HCT116 (cell line): ENCODE measurements at regions not wholly inside any gene's neighbourhood (a gene's known extent, or its start where the extent isn't known, plus 50 kb on each side); places are given as distances from the start of the nearest gene placed in this dataset.

Experiments used
- ATAC-seq: fragments of 200-7000 bp; cut with Tn5 transposase; 2 replicates; pipeline ENCODE4 v1.9.1; 2020; ENCODE audit warnings: mild to moderate bottlenecking, moderate library complexity
- BruUV-seq: library from RNA; stranded (reverse); fragments of 400-500 nt; replicated peaks from 2 replicates; lab custom pipeline; 2021; lab: Mats Ljungman, UMichigan
- CTCF ChIA-PET: fragments of 300-600 bp; sonication (Branson Sonifier 250); formaldehyde crosslinking; loops from one replicate; lab custom pipeline; 2021; ENCODE audit warnings: antibody characterized with exemption; lab: Charles Lee
- POLR2A ChIA-PET: fragments of 300-600, 350-600 bp; sonication (Branson Sonifier 250); formaldehyde crosslinking; loops from one replicate; lab custom pipeline; 2021; ENCODE audit warnings: antibody characterized with exemption; lab: Charles Lee
- RAD21 ChIA-PET, 2 experiments: fragments of 300-600 bp; sonication (Branson Sonifier 250); formaldehyde crosslinking; loops; one replicate each; lab custom pipeline; 2023; ENCODE audit warnings: low total read pairs in 2 of 2; ENCODE audit not compliant: uncharacterized antibody in 2 of 2, unreplicated experiment in 2 of 2, low non-redundant PET in 1 of 2; lab: Charles Lee
- DNase-seq: peaks from one replicate; pipeline ENCODE4 v3.0.0-alpha.2; 2010; ENCODE audit warnings: low read depth, low spot score
- H2AFZ ChIP-seq: fragments of 200-600 bp; shearing (Covaris generic), sonication (generic); 2 replicates; pipeline ENCODE4 v1.6.1; 2017; ENCODE audit warnings: low read depth, mixed run types, mixed read lengths, antibody characterized with exemption, low read length; ENCODE audit not compliant: poor library complexity, severe bottlenecking
- H3K27ac ChIP-seq: 2 replicates; pipeline ENCODE4 v1.5.1; 2012; ENCODE audit warnings: low read depth, low read length
- H3K27me3 ChIP-seq: fragments of 200-600 bp; sonication (generic); 2 replicates; pipeline ENCODE4 v1.6.1; 2016; ENCODE audit warnings: mixed run types, low read length, mixed read lengths; ENCODE audit not compliant: insufficient read depth
- H3K36me3 ChIP-seq, 2 experiments: fragments of 200-500 bp in 1 of 2; fragments of 200-600 bp in 1 of 2; sonication (Bioruptor generic) in 1 of 2; sonication (generic) in 1 of 2; 2 replicates each; pipeline versions ENCODE4 v1.5.1 to v1.6.1; 2014 to 2016; ENCODE audit warnings: low read length in 2 of 2, inconsistent platforms in 1 of 2, mixed read lengths in 1 of 2, mixed run types in 1 of 2; ENCODE audit not compliant: insufficient read depth in 2 of 2, control insufficient read depth in 1 of 2
- H3K4me1 ChIP-seq, 2 experiments: fragments of 200-600 bp in 1 of 2; sonication (generic) in 1 of 2; 2 replicates each; pipeline versions ENCODE4 v1.5.1 to v1.6.1; 2012 to 2017; ENCODE audit warnings: low read length in 2 of 2, inconsistent platforms in 1 of 2, mild to moderate bottlenecking in 1 of 2, mixed read lengths in 1 of 2, mixed run types in 1 of 2, moderate library complexity in 1 of 2; ENCODE audit not compliant: insufficient read depth in 2 of 2, control insufficient read depth in 1 of 2
- H3K4me2 ChIP-seq: fragments of 200-600 bp; sonication (generic); 2 replicates; pipeline ENCODE4 v1.6.1; 2017; ENCODE audit warnings: mixed run types, low read length, mixed read lengths
- H3K4me3 ChIP-seq, 2 experiments: fragments of 200-600 bp in 1 of 2; sonication (generic) in 1 of 2; replicated peaks in 1 of 2; 2 replicates each; pipeline ENCODE4 v1.5.1; 2011 to 2016; ENCODE audit warnings: low read length in 2 of 2, control low read depth in 1 of 2, low read depth in 1 of 2, mild to moderate bottlenecking in 1 of 2, mixed read lengths in 1 of 2, mixed run types in 1 of 2
- H3K79me2 ChIP-seq: fragments of 200-600 bp; sonication (generic); 2 replicates; pipeline ENCODE4 v1.6.1; 2017; ENCODE audit warnings: mild to moderate bottlenecking, mixed run types, low read length, moderate library complexity, mixed read lengths; ENCODE audit not compliant: insufficient read depth
- H3K9ac ChIP-seq: fragments of 200-600 bp; sonication (generic); 2 replicates; pipeline ENCODE4 v1.6.1; 2016; ENCODE audit warnings: low read length, mixed read lengths
- H3K9me2 ChIP-seq: fragments of 200-600 bp; sonication (generic), shearing (Covaris generic); 2 replicates; pipeline ENCODE4 v1.6.1; 2017; ENCODE audit warnings: mixed run types, mild to moderate bottlenecking, moderate library complexity; ENCODE audit not compliant: insufficient read depth
- H3K9me3 ChIP-seq, 2 experiments: fragments of 200-500 bp in 1 of 2; fragments of 200-600 bp in 1 of 2; sonication (Bioruptor generic) in 1 of 2; sonication (generic) in 1 of 2; 2 replicates each; pipeline ENCODE4 v1.6.1; 2014 to 2017; ENCODE audit warnings: low read length in 2 of 2, mixed read lengths in 2 of 2, inconsistent platforms in 1 of 2, low read depth in 1 of 2, mild to moderate bottlenecking in 1 of 2, mixed run types in 1 of 2, moderate library complexity in 1 of 2; ENCODE audit not compliant: control insufficient read depth in 1 of 2, insufficient read depth in 1 of 2
- H4K20me1 ChIP-seq: fragments of 200-600 bp; sonication (generic), shearing (Covaris generic); 2 replicates; pipeline ENCODE4 v1.6.1; 2017; ENCODE audit warnings: mixed run types, mild to moderate bottlenecking, moderate library complexity; ENCODE audit not compliant: insufficient read depth
- ATF3 ChIP-seq: IDR thresholded peaks from 2 replicates; pipeline ENCODE4 v1.6.1; 2012
- CBX3 ChIP-seq: IDR thresholded peaks from 2 replicates; pipeline ENCODE4 v1.6.1; 2012; ENCODE audit warnings: low read depth
- CEBPB ChIP-seq: IDR thresholded peaks from 2 replicates; pipeline ENCODE4 v1.6.1; 2012; ENCODE audit warnings: low read depth
- CTCF ChIP-seq, 3 experiments: fragments of 200-600 bp in 1 of 3; sonication (generic) in 1 of 3; IDR thresholded peaks in 2 of 3; conservative IDR thresholded peaks in 1 of 3; 2 replicates each; pipeline ENCODE4 v1.5.1; 2012 to 2017; ENCODE audit warnings: low read depth in 2 of 3, low read length in 2 of 3, antibody characterized with exemption in 1 of 3, borderline replicate concordance in 1 of 3, control low read depth in 1 of 3, mild to moderate bottlenecking in 1 of 3, mixed read lengths in 1 of 3, mixed run types in 1 of 3, moderate library complexity in 1 of 3; ENCODE audit not compliant: insufficient read depth in 1 of 3
- EGR1 ChIP-seq: IDR thresholded peaks from 2 replicates; pipeline ENCODE4 v1.6.1; 2012; ENCODE audit warnings: low read depth
- ELF1 ChIP-seq: IDR thresholded peaks from 2 replicates; pipeline ENCODE4 v1.6.1; 2012; ENCODE audit warnings: low read depth, borderline replicate concordance
- EZH2 ChIP-seq: fragments of 200-600 bp; sonication (generic); IDR thresholded peaks from 2 replicates; pipeline ENCODE4 v1.6.1; 2017; ENCODE audit warnings: antibody characterized with exemption, mixed run types
- EZH2phosphoT487 ChIP-seq: fragments of 200-600 bp; IDR thresholded peaks from 2 replicates; pipeline ENCODE4 v1.6.1; 2018; ENCODE audit warnings: antibody characterized with exemption, borderline replicate concordance
- JUND ChIP-seq: IDR thresholded peaks from 2 replicates; pipeline ENCODE4 v1.6.1; 2012
- POLR2AphosphoS5 ChIP-seq: IDR thresholded peaks from 2 replicates; pipeline ENCODE4 v1.6.1; 2011; ENCODE audit warnings: mild to moderate bottlenecking, low read depth, low read length, moderate library complexity
- REST ChIP-seq: IDR thresholded peaks from 2 replicates; pipeline ENCODE4 v1.6.1; 2012; ENCODE audit warnings: low read depth
- SP1 ChIP-seq: IDR thresholded peaks from 2 replicates; pipeline ENCODE4 v1.6.1; 2012; ENCODE audit warnings: low read depth
- SRF ChIP-seq: IDR thresholded peaks from 2 replicates; pipeline ENCODE4 v1.6.1; 2012; ENCODE audit warnings: low read depth
- TCF7L2 ChIP-seq: IDR thresholded peaks from 2 replicates; pipeline ENCODE4 v1.7.0; 2011; ENCODE audit warnings: borderline replicate concordance, inconsistent platforms; ENCODE audit not compliant: insufficient read depth, insufficient read length; ENCODE audit errors: extremely low read depth
- ZBTB33 ChIP-seq: IDR thresholded peaks from 2 replicates; pipeline ENCODE4 v1.6.1; 2011; ENCODE audit warnings: mild to moderate bottlenecking, low read length, moderate library complexity; ENCODE audit not compliant: insufficient replicate concordance; ENCODE audit errors: extremely low read depth
- ZFX ChIP-seq: fragments of 450-650 bp; IDR thresholded peaks from 2 replicates; pipeline ENCODE4 v1.6.1; 2017
- ZNF274 ChIP-seq: fragments of 200-500 bp; sonication (Bioruptor generic); IDR thresholded peaks from 2 replicates; pipeline ENCODE4 v1.6.1; 2014; ENCODE audit warnings: mild to moderate bottlenecking, low read depth, low read length, inconsistent platforms
- intact Hi-C: fragments of 100-400 bp; cut with micrococcal nuclease; formaldehyde crosslinking; loops from 2 replicates; pipeline ENCODE4 v1.10.0; 2022

GRCh38 chr21:29450058-29450457 lies 151.3 kb downstream of the BACH1 start:
- H3K79me2 ChIP-seq, result no peaks in the 10 kb centered on the region
- H3K4me1 ChIP-seq, result no peaks in the 10 kb centered on the region
- H3K4me2 ChIP-seq, result no peak overlapping the region
- no peaks in the 10 kb centered on the region for H3K36me3 ChIP-seq
- no peaks in the 10 kb centered on the region for H3K27me3 ChIP-seq
- no peak overlapping the region for H2AFZ ChIP-seq
- no peak overlapping the region for H3K4me3 ChIP-seq
- no peak overlapping the region for H3K27ac ChIP-seq
- no peak for DNase-seq
- no peaks in the 10 kb centered on the region for H3K9me3 ChIP-seq
- CTCF ChIA-PET, result no interaction called here
- POLR2A ChIA-PET, result no interaction called here
- no peak overlapping the region for H3K9ac ChIP-seq
- no peak for ATAC-seq
- no TSS peak for BruUV-seq
- intact Hi-C loops, result no loop called here
- RAD21 ChIA-PET, result no interaction called here
- TF ChIP-seq EZH2, result no peak
- no peak for TF ChIP-seq ATF3
- no peak for TF ChIP-seq EZH2phosphoT487
- no peak for TF ChIP-seq ZBTB33
- no peak for TF ChIP-seq JUND
- TF ChIP-seq POLR2AphosphoS5, result no peak
- TF ChIP-seq CTCF (IDR thresholded peaks at IDR 0.05 in 2 of 3, conservative IDR thresholded peaks at IDR 0.05 in 1 of 3; ENCODE audit: borderline replicate concordance in 1 of 3, insufficient read depth in 1 of 3, low read depth in 2 of 3, low read length in 2 of 3), result no peak
- TF ChIP-seq ZNF274, result no peak
- TF ChIP-seq TCF7L2, result no peak
- no peak for TF ChIP-seq ZFX
- no peak for TF ChIP-seq CBX3
- no peak for TF ChIP-seq ELF1
- TF ChIP-seq SRF, result no peak
- TF ChIP-seq EGR1, result no peak
- no peak for TF ChIP-seq SP1
- TF ChIP-seq REST, result no peak
- TF ChIP-seq CEBPB, result no peak
- no peaks in the 10 kb centered on the region for H3K9me2 ChIP-seq
- H4K20me1 ChIP-seq, result no peaks in the 10 kb centered on the region
